PC-3 (cell line): ENCODE measurements at regions not wholly inside any gene's neighbourhood (a gene's known extent, or its start where the extent isn't known, plus 50 kb on each side); places are given as distances from the start of the nearest gene placed in this dataset.

Experiments
- ATAC-seq: fragments of 200-7000 bp; cut with Tn5 transposase; 2 replicates; pipeline ENCODE4 v1.9.1; 2020; ENCODE audit warnings: mild to moderate bottlenecking, moderate library complexity
- BruUV-seq: library from RNA; stranded (reverse); fragments of 400-500 nt; replicated peaks from 2 replicates; lab custom pipeline; 2021; lab: Mats Ljungman, UMichigan
- CTCF ChIA-PET: fragments of 300-600 bp; sonication (Branson Sonifier 250); formaldehyde crosslinking; loops from one replicate; lab custom pipeline; 2022; ENCODE audit warnings: antibody characterized with exemption; lab: Charles Lee
- POLR2A ChIA-PET: fragments of 300-600 bp; sonication (Branson Sonifier 250); formaldehyde crosslinking; loops from one replicate; lab custom pipeline; 2022; ENCODE audit warnings: antibody characterized with exemption; ENCODE audit not compliant: unreplicated experiment; lab: Charles Lee
- DNase-seq: peaks from one replicate; pipeline ENCODE4 v3.0.0-alpha.2; 2015
- H2AFZ ChIP-seq: fragments of 300-600 bp; sonication (generic); 2 replicates; pipeline ENCODE4 v1.6.0; 2016; ENCODE audit warnings: antibody characterized with exemption, low read length
- H3F3A ChIP-seq: fragments of 300-600 bp; sonication (generic); one replicate; pipeline ENCODE4 v1.6.0; 2017; ENCODE audit warnings: antibody characterized with exemption, low read length, control low read depth, mild to moderate bottlenecking; ENCODE audit not compliant: unreplicated experiment
- H3K27ac ChIP-seq: fragments of 300-600 bp; sonication (generic); 2 replicates; pipeline ENCODE4 v1.5.1; 2016; ENCODE audit warnings: mild to moderate bottlenecking, low read length
- H3K27me3 ChIP-seq: fragments of 300-600 bp; sonication (generic); 2 replicates; pipeline ENCODE4 v1.6.1; 2016; ENCODE audit warnings: low read length, mixed read lengths
- H3K36me3 ChIP-seq: fragments of 300-600 bp; sonication (generic); 2 replicates; pipeline ENCODE4 v1.6.1; 2016; ENCODE audit warnings: low read depth, mixed run types, low read length, mixed read lengths
- H3K4me1 ChIP-seq: fragments of 300-600 bp; sonication (generic); 2 replicates; pipeline ENCODE4 v1.5.1; 2016; ENCODE audit warnings: low read length; ENCODE audit not compliant: insufficient read depth
- H3K4me2 ChIP-seq: fragments of 300-600 bp; sonication (generic); 2 replicates; pipeline ENCODE4 v1.6.0; 2016; ENCODE audit warnings: low read length
- H3K4me3 ChIP-seq: fragments of 300-600 bp; sonication (generic); 2 replicates; pipeline ENCODE4 v1.5.1; 2016; ENCODE audit warnings: mild to moderate bottlenecking, low read length, mixed read lengths
- H3K79me2 ChIP-seq: fragments of 300-600 bp; sonication (generic); 2 replicates; pipeline ENCODE4 v1.6.1; 2017; ENCODE audit warnings: low read length, mixed read lengths
- H3K9ac ChIP-seq: fragments of 300-600 bp; sonication (generic); 2 replicates; pipeline ENCODE4 v1.6.0; 2016; ENCODE audit warnings: mild to moderate bottlenecking, low read length
- H3K9me2 ChIP-seq: fragments of 300-600 bp; sonication (generic); replicated peaks from 2 replicates; pipeline ENCODE4 v1.6.1; 2016; ENCODE audit warnings: mixed run types, low read length, mixed read lengths
- H3K9me3 ChIP-seq: fragments of 300-600 bp; sonication (generic); 2 replicates; pipeline ENCODE4 v1.6.1; 2016; ENCODE audit warnings: low read length, mixed read lengths
- H4K20me1 ChIP-seq: fragments of 300-600 bp; sonication (generic); 2 replicates; pipeline ENCODE4 v1.6.1; 2016; ENCODE audit warnings: low read length, mixed read lengths
- CTCF ChIP-seq: fragments of 300-600 bp; sonication (generic); conservative IDR thresholded peaks from 2 replicates; pipeline ENCODE4 v1.5.1; 2017; ENCODE audit warnings: antibody characterized with exemption, low read depth, mild to moderate bottlenecking, low read length
- EZH2 ChIP-seq: fragments of 300-600 bp; sonication (generic); IDR thresholded peaks from one replicate; pipeline ENCODE4 v1.6.1; 2017; ENCODE audit warnings: antibody characterized with exemption, mild to moderate bottlenecking, low read length; ENCODE audit not compliant: unreplicated experiment
- EZH2phosphoT487 ChIP-seq: fragments of 300-600 bp; sonication (generic); IDR thresholded peaks from 2 replicates; pipeline ENCODE4 v1.6.1; 2018; ENCODE audit warnings: mild to moderate bottlenecking, antibody characterized with exemption, low read length, borderline replicate concordance
- intact Hi-C: fragments of 100-400 bp; cut with micrococcal nuclease; formaldehyde crosslinking; loops from 2 replicates; pipeline ENCODE4 v1.9.0; 2023

DNA sequence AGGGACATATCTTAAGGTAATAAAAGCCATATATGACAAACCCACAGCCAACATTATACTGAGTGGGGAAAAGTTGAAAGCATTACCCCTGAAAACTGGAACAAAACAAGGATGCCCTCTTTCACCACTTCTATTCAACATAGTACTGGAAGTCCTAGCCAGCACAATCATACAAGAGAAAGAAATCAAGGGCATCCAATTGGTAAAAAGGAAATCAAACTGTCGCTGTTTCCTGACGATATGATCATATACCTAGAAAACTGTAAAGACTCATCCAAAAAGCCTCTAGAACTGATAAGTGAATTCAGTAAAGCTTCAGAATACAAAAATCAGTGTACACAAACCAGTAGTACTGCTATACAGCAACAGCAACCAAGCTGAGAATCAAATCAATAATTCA, 53.8 kb upstream of the PSME4 start:
- Histone ChIP-seq H3K4me2 (no peak overlapping the region), H3K27me3 (no peaks in the 10 kb centered on the region), H3K36me3 (no peaks in the 10 kb centered on the region), H3K9me3 (0 out of 2 replicates have a peak, but pooled peaks cover 13% of the 10 kb centered on the region), H2AFZ (no peak overlapping the region), H3K4me1 (no peaks in the 10 kb centered on the region), H3K4me3 (no peak overlapping the region), H3F3A (no peaks in the 10 kb centered on the region), H4K20me1 (no peaks in the 10 kb centered on the region), H3K9me2 (no peaks in the 10 kb centered on the region), H3K79me2 (no peaks in the 10 kb centered on the region), H3K27ac (no peak overlapping the region), H3K9ac (no peak overlapping the region)
- POLR2A ChIA-PET, result no interaction called here
- intact Hi-C loops, result no loop called here
- DNase-seq (no peak), ATAC-seq (no peak)
- TF ChIP-seq EZH2phosphoT487 (no peak), CTCF (no peak), EZH2 (no peak)
- CTCF ChIA-PET, result no interaction called here
- BruUV-seq, result no TSS peak

- H3K9me3 ChIP-seq, result 0 out of 2 replicates have a peak, but pooled peaks cover 13% of the 10 kb centered on the region
- H3K36me3 ChIP-seq, result no peaks in the 10 kb centered on the region
- no peak overlapping the region for H3K4me3 ChIP-seq
- ATAC-seq (no peak), DNase-seq (no peak)
- H3F3A ChIP-seq, result no peaks in the 10 kb centered on the region
- no peak for TF ChIP-seq CTCF
- TF ChIP-seq EZH2, result no peak
- no peak for TF ChIP-seq EZH2phosphoT487
- no peak overlapping the region for H3K9ac ChIP-seq
- ChIA-PET POLR2A (no interaction called here), CTCF (no interaction called here)
- H3K79me2 ChIP-seq, result no peaks in the 10 kb centered on the region
- H3K27ac ChIP-seq, result no peak overlapping the region
- no peaks in the 10 kb centered on the region for H3K9me2 ChIP-seq
- H3K27me3 ChIP-seq, result no peaks in the 10 kb centered on the region
- no peaks in the 10 kb centered on the region for H4K20me1 ChIP-seq
- intact Hi-C loops, result no loop called here
- H3K4me1 ChIP-seq, result no peaks in the 10 kb centered on the region
- no TSS peak for BruUV-seq
- no peak overlapping the region for H3K4me2 ChIP-seq
- no peak overlapping the region for H2AFZ ChIP-seq
Measured at GRCh38 chr2:54021702-54022101, 50.9 kb upstream of the PSME4 start.

- Histone ChIP-seq H3K9ac (no peak overlapping the region), H3K79me2 (no peaks in the 10 kb centered on the region), H3K27ac (no peak overlapping the region), H3K4me1 (peaks cover 6% of the 10 kb centered on the region), H4K20me1 (no peaks in the 10 kb centered on the region), H2AFZ (no peak overlapping the region), H3K4me2 (no peak overlapping the region), H3F3A (no peaks in the 10 kb centered on the region), H3K36me3 (no peaks in the 10 kb centered on the region), H3K27me3 (no peaks in the 10 kb centered on the region), H3K9me2 (no peaks in the 10 kb centered on the region), H3K4me3 (no peak overlapping the region), H3K9me3 (0 out of 2 replicates have a peak, but pooled peaks cover 13% of the 10 kb centered on the region)
- BruUV-seq, result no TSS peak
- ChIA-PET POLR2A (no interaction called here), CTCF (no interaction called here)
- no peak for DNase-seq
- no peak for ATAC-seq
- no peak for TF ChIP-seq CTCF
- TF ChIP-seq EZH2phosphoT487, result no peak
- TF ChIP-seq EZH2, result no peak
- intact Hi-C loops, result no loop called here
Measured at GRCh38 chr2:54020793-54021414, 50.1 kb upstream of the PSME4 start.
